HL-60/S4 treated with retinoic acid at 250 ng/mL for 4 days and 3 days (cell line): ENCODE measurements at regions not wholly inside any gene's neighbourhood (a gene's known extent, or its start where the extent isn't known, plus 50 kb on each side); places are given as distances from the start of the nearest gene placed in this dataset.
"Not testable (repeated sequence)": the region's sequence is repeated elsewhere in the genome, so short reads cannot be mapped to it uniquely, and the experiment has no call there.

Experiments
- in situ Hi-C: fragments of 300-500 bp; cut with MboI; formaldehyde crosslinking; loops from 2 replicates; pipeline ENCODE4 v1.7.0; 2022; ENCODE audit warnings: low sequenced_read_pairs

DNA sequence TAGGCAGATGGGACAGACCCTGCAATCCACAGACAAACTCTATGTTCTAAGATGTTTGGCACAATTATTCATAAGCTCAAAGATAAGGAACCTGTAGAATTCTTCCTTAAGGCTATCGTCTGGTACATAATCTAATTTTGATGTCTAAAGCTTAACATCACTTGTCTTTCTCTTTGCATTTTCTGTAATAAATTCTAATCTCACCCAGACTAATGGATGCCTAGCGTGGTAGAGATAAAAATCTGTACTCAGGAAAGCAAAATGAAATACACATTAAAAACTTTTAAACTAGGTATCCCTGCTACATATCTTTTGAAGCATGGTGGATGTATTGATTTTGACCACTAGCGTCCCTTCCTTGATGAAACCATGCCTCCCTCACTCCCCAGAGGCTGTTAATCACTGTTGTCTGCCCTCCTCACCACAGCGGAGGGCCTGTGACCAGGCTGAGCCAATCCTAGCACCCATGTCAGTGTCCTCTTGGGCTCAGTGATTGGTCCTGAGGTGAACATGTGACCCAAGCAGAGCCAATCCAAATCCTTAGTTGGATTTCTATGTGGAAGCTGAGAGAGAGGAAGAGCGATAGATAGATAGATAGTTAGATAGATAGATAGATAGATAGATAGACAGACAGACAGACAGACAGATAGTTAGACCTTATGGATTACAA, 82.2 kb upstream of the GRK3 start:
- in situ Hi-C loops = no loop called here

GRCh38 chr22:25482868-25483639, 81.4 kb upstream of the GRK3 start:
- in situ Hi-C loops = no loop called here

DNA sequence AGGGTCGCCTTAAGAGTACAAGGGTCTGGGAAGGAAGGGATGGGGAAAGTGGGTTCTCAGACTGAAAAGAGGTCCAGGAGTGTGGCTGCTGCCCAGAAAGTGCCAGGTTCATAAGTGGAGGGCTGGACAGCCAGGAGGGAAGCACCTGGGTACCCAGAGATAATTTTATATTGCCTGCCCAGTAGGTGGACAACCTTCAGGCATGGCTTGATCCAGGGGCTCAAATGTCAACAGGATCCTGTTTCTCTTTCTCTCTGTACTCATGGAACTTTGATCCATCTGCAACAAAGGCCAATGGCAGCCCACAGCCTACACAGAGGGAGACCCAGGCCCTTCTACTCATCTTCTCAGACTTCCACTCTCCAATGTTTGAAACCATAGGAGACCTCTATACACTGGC, 80.5 kb upstream of the GRK3 start:
- in situ Hi-C loops = no loop called here

GRCh38 chr22:25484521-25485315, 79.8 kb upstream of the GRK3 start:
- in situ Hi-C loops = no loop called here

DNA sequence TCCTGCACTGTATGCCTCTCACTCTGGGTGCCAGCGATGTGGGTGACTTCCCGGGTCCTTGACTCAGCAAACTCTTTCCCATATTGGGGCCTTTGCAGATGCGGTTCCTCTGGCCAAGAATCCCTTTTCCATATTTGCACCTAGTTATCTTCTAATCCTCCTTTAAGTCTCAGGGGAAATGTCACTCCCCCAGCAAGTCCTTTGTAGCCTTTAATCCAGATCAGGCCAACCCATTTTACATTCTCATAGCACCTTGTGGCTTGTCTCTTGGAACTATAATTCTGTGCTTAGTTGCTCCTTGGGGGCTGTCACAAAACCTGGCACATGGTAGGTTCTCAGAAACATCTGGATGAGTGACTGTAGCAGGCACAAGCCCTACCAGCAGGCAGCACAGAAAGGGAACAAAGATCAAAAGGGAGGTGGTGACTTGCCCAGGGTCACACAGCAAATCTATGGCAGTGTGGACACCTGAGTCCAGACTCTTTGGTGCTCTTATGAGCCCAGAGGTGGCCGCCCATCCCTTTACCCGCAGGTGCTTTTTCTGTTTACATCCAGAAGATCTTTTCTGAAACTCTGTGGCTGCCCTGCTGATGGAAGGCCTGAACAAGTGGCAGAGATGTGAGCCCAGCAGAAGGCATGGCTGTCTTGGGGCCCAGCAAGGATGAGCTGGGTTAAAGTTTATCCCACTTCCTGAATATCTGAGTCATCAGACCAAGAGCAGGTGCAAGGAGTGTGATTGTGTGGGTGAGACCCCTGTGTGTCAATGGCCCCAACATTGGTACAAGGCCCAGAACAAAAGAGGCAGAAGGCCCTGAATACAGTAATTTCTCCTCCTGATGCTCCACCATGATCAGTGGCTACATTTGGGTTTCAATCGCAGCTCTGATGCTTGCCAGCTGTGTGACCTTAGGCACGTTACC, 78.6 kb upstream of the GRK3 start:
- in situ Hi-C loops = no loop called here

DNA sequence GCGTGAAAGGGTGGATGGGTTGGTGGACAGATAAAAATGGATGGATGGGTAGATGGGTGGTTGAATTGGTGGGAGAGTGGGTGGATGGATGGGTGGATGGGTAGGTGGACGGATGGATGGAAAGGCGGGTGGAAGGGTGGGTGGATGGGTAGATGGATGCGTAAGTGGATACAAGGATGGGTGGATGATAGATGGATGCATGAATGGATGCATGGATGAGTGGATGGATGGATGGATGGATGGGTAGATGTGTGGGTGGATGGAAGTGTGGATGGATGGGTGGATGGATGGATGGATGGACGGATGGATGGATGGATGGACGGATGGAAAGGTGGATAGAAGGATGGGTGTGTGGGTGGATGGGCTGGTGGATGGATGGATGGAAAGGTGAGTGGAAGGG, 77.0 kb upstream of the GRK3 start:
- in situ Hi-C loops = no loop called here

DNA sequence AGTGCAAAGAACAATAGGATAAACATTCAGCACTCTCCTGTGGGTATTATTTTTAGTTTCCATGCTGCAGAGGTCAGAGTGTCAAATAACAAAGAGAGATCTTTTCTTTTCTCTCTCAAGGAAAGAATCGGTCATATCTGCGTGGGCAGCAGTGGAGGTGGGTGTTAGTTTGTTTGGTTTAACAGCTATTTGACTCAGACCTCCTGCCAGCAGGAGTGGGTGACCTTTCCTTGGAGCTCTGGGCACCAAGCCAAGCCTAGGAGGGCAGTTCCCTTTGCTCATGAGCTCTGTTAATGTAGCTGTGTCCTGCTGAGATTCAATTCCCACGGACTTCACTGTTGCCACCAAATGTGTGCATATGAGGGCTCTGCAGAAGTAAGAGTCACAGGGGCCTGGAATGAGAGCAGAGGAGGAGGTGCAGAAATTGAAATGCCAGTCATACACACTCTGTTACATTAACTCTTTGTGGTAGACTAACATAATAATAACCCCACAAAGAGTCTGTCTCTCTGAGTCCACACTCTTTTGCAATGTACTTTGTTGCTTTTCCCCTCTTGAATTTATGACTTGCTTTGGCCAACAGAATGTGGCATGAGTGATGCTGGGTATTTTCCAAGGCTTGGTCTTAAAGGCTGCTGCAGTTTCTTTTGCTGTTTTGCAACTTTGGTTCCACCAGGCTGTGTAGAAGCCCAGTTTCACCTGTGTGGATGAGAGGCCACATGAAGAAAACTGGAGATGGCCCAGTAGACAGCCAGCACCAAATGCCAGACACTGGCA, 76.0 kb upstream of the GRK3 start:
- in situ Hi-C loops = no loop called here

DNA sequence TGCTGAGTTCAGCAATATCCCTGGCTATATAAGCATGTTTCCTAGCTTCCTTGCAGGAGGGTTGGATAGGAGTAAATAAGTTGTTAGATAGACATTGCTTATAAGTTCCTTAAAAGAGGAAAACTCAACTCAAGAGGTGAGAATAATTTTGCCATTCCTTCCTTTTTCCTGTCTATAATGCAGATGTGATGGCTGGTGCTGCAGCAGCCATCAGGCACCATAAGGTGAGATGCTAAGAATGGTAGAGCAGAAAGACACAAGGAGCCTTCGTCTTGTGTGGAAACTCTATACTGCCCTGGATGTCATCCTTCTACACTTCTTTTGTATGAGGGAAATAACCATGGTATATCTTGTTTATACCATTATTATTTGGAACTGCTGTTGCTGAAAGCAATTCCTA, 74.5 kb upstream of the GRK3 start:
- in situ Hi-C loops = no loop called here

- in situ Hi-C loops = no loop called here
Measured at GRCh38 chr22:25490896-25491295, 73.6 kb upstream of the GRK3 start.

DNA sequence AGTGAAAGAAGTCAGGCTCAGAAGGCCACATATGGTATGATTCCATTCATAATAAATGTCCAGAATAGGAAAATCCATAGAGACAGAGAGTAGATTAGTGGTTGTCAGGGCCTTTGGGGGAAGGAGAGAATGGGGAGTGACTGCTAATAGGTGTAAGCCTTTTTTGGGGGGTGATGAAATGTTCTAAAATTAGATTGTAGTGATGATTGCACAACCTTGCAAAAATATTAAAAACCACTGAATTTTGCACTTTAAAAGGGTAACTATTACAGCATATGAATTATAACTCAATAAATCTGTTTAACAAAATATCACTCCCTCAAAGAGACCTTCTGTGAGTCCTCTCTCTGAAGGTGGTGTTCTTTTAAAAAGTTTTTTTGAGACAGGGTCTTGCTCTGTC, 72.3 kb upstream of the GRK3 start:
- in situ Hi-C loops = no loop called here

DNA sequence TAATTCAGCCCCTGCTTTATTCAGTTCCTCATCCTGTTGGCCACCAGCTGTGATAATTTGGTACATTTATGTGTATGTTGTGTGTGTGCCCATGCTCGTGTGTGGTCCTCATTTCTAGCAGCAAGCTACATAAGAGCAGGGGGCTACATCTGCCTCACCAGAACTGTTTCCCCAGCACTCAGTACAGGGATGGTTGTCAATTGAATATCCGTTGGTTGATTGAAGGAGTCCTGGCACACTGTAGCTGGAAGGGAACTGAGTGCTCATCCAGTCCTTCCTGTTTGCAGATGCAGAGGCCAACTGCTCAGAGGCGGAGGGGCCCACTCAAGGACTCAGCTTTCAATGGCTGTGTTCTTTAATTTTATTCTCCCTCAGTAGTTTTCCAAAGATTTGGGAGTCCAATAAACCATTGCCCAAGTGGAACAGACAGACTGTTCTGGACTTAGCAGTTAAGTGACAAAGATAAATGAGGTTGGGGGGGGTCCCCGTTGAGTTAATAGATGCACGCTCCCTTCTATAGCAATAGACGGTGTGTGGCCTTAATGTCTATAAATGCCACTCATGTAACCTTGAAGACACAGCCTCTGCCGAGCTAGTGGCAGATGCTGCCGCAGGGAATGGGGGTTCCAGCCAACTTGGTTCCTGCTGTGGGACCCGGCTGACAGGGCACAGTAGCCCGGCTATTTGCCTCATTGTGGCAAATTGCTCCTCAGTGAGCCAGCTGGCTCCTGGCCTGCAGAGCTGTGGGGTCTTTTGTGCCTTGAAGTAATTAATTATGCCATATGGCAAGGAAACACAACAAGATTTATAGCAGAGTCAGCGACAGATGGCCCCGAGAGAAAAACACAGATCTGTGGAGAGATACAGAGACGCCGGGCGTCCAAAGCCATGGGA, 71.4 kb upstream of the GRK3 start:
- in situ Hi-C loops = no loop called here

- in situ Hi-C loops = no loop called here
Measured at GRCh38 chr22:25493794-25494193, 70.7 kb upstream of the GRK3 start.

DNA sequence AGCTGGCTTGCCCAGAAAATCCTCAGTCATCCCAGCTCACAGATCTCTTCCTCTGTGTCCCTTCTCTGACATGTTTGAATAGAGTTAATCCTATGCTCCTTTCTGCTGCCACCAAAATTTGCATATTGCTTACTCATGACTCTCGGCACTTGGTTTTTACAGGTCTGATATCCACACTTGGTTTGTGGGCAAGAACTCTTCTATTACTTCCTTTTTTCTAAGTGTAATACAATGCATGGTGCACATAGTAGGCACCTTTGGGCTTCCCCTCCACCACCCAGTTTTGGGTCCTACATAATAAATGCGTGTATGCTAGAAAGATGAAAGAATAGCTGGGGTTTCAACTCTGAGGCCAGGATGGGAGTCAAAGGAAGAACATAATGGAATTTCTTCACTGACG, 69.7 kb upstream of the GRK3 start:
- in situ Hi-C loops = no loop called here

DNA sequence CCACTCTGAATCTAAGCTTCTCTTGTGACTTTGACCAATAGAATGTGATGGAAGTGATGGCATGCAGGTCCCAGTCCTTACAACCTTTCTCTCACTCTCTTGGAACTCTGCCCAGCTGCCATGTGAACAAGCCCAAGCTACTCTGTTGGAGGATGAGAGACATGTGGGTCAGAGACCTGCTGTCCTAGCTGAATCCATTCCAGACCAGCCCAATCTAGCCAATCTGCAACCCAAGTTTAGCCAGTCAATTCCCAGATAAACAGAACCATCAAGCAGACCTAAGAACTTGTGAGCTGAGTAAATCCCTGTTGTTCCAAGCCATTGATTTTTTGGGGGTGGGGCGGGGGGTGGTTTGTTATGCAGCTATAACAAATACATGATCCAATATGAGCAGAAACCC, 69.2 kb upstream of the GRK3 start:
- in situ Hi-C loops = no loop called here

GRCh38 chr22:25496396-25497064, 67.9 kb upstream of the GRK3 start:
- in situ Hi-C loops = no loop called here

DNA sequence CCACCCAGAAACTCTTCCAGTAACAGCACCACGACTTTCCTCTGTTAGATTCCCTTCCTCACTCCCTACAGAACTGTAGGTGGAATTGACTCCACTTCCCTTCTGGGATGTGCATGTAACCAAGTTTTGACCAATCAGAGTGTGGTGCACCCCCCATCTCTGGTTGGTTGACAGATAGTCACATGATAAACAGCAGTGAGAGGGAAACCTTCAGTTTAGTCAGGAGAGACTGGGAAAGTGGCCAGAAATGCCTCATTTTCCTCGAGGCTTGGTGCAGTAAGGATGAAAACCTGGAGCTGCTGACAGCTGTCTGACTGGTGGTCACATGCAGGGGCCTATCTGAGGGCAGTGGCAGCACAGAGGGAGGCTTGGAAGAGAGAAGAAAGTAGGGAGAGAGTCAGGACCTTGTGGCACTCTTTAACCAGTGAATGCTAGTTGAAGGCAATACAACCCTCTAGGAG, 67.3 kb upstream of the GRK3 start:
- in situ Hi-C loops = no loop called here

DNA sequence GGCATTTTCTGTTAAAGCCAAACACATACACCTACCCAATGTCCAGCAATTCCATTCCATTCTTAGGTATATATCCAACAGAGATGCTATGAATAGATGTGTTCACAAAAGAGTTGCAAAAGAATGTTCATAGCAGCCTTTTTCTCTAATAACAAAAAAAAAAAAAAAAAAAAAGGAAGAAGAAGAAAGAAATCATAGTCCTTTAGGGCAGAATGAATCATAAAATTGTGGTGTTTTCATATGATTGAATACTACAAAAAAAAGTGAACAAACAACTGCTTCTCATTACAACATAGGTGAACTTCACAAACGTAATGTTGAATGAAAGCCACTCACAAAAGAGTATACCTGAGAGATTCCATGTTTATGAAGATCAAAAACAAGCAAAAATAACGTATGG, 66.8 kb upstream of the GRK3 start:
- in situ Hi-C loops = no loop called here

- in situ Hi-C loops = not testable (repeated sequence)
Measured at GRCh38 chr22:25500671-25501070, 63.8 kb upstream of the GRK3 start.
